Parathyroid adenoma (tissue), 2 donors: ENCODE measurements at regions not wholly inside any gene's neighbourhood (a gene's known extent, or its start where the extent isn't known, plus 50 kb on each side); places are given as distances from the start of the nearest gene placed in this dataset.

Experiments
- H2AFZ ChIP-seq: fragments of 300-600 bp; sonication (generic); one replicate; pipeline ENCODE4 v1.7.0; 2017; ENCODE audit warnings: antibody characterized with exemption, mild to moderate bottlenecking
- H3K27ac ChIP-seq: fragments of 300-600 bp; sonication (generic); one replicate; pipeline ENCODE4 v1.7.0; 2017
- H3K27me3 ChIP-seq: fragments of 300-600 bp; sonication (generic); one replicate; pipeline ENCODE4 v1.7.0; 2017; ENCODE audit warnings: low read length; ENCODE audit not compliant: control insufficient read depth, insufficient read depth
- H3K36me3 ChIP-seq: fragments of 300-600 bp; sonication (generic); one replicate; pipeline ENCODE4 v1.7.0; 2017; ENCODE audit warnings: low read length; ENCODE audit not compliant: control insufficient read depth, insufficient read depth
- H3K4me1 ChIP-seq: fragments of 300-600 bp; sonication (generic); one replicate; pipeline ENCODE4 v1.7.0; 2017; ENCODE audit warnings: control low read depth
- H3K4me2 ChIP-seq: fragments of 300-600 bp; sonication (generic); one replicate; pipeline ENCODE4 v1.7.0; 2017; ENCODE audit warnings: low read length
- H3K4me3 ChIP-seq: fragments of 300-600 bp; sonication (generic); one replicate; pipeline ENCODE4 v1.7.0; 2017; ENCODE audit warnings: low read depth, low read length
- H3K79me2 ChIP-seq: fragments of 300-600 bp; sonication (generic); one replicate; pipeline ENCODE4 v1.7.0; 2017; ENCODE audit warnings: control low read depth
- H3K9ac ChIP-seq: fragments of 300-600 bp; sonication (generic); one replicate; pipeline ENCODE4 v1.7.0; 2017; ENCODE audit warnings: mild to moderate bottlenecking
- H3K9me3 ChIP-seq: fragments of 300-600 bp; sonication (generic); one replicate; pipeline ENCODE4 v1.7.0; 2017; ENCODE audit warnings: low read length; ENCODE audit not compliant: control insufficient read depth
- TF ChIP-seq, protein P1 (sequence below): fragments of 300-600 bp; sonication (generic); IDR thresholded peaks from one replicate; pipeline ENCODE4 v1.7.0; 2017; ENCODE audit warnings: antibody characterized with exemption, mild to moderate bottlenecking
- donor health status: primary hyperparathyroidism.

DNA sequence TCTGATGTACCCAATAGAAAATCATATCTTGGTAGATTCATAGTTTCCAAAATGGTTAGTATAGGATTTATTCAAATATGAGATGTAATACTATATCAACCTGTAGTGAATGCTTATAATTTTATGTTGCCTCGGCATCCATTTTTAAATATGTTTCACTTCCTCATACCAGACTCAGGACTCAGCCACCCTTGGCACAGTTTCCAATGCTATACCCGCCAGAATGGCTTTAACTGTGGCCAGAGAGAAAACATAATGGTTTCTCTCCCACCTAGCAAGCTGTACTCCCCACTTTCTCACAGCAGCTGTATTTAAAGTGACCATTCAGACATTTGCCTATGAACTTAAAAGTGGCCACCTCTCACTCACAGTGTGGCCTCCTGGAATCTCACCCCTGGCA lies 466.6 kb upstream of the PABPC4L start:
- TF ChIP-seq, protein P1, sequence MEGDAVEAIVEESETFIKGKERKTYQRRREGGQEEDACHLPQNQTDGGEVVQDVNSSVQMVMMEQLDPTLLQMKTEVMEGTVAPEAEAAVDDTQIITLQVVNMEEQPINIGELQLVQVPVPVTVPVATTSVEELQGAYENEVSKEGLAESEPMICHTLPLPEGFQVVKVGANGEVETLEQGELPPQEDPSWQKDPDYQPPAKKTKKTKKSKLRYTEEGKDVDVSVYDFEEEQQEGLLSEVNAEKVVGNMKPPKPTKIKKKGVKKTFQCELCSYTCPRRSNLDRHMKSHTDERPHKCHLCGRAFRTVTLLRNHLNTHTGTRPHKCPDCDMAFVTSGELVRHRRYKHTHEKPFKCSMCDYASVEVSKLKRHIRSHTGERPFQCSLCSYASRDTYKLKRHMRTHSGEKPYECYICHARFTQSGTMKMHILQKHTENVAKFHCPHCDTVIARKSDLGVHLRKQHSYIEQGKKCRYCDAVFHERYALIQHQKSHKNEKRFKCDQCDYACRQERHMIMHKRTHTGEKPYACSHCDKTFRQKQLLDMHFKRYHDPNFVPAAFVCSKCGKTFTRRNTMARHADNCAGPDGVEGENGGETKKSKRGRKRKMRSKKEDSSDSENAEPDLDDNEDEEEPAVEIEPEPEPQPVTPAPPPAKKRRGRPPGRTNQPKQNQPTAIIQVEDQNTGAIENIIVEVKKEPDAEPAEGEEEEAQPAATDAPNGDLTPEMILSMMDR: no peak
- no peaks in the 10 kb centered on the region for H3K27me3 ChIP-seq
- no peak overlapping the region for H3K4me3 ChIP-seq
- H3K27ac ChIP-seq: no peak overlapping the region
- no peak overlapping the region for H3K9ac ChIP-seq
- H3K36me3 ChIP-seq: no peaks in the 10 kb centered on the region
- no peaks in the 10 kb centered on the region for H3K79me2 ChIP-seq
- no peaks in the 10 kb centered on the region for H3K4me1 ChIP-seq
- no peaks in the 10 kb centered on the region for H3K9me3 ChIP-seq
- no peak overlapping the region for H3K4me2 ChIP-seq
- no peak overlapping the region for H2AFZ ChIP-seq

GRCh38 chr4:134666640-134667039 lies 465.1 kb upstream of the PABPC4L start:
- H3K4me2 ChIP-seq: no peak overlapping the region
- H3K27me3 ChIP-seq: no peaks in the 10 kb centered on the region
- no peak overlapping the region for H3K4me3 ChIP-seq
- no peaks in the 10 kb centered on the region for H3K36me3 ChIP-seq
- no peaks in the 10 kb centered on the region for H3K9me3 ChIP-seq
- no peak overlapping the region for H3K9ac ChIP-seq
- TF ChIP-seq, protein P1: no peak
- no peaks in the 10 kb centered on the region for H3K4me1 ChIP-seq
- no peak overlapping the region for H3K27ac ChIP-seq
- H3K79me2 ChIP-seq: no peaks in the 10 kb centered on the region
- H2AFZ ChIP-seq: no peak overlapping the region

GRCh38 chr4:134665429-134665828 lies 463.8 kb upstream of the PABPC4L start:
- no peaks in the 10 kb centered on the region for H3K4me1 ChIP-seq
- no peak overlapping the region for H2AFZ ChIP-seq
- no peaks in the 10 kb centered on the region for H3K36me3 ChIP-seq
- TF ChIP-seq, protein P1: no peak
- H3K4me2 ChIP-seq: no peak overlapping the region
- H3K4me3 ChIP-seq: no peak overlapping the region
- H3K79me2 ChIP-seq: no peaks in the 10 kb centered on the region
- H3K27me3 ChIP-seq: no peaks in the 10 kb centered on the region
- no peak overlapping the region for H3K9ac ChIP-seq
- H3K27ac ChIP-seq: no peak overlapping the region
- no peaks in the 10 kb centered on the region for H3K9me3 ChIP-seq

DNA sequence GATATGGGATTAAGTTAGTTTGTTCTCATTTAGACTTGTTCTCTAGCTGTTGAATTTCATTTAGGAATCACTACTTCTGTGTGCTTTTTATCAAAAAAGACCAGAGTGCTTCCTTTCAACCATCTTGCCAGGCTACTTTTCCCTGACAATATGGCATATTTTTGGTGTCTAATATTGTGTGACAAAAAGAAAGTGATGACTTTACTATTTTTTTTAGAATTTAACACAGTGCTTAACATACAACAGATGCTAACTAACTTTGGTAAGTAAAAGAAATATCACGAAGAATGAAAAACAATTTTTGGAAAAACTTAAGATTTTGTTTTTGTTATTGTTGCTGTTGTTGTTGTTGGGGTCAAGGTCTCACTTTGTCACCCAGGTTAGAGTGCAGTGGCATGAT lies 462.2 kb upstream of the PABPC4L start:
- no peak overlapping the region for H3K4me2 ChIP-seq
- no peaks in the 10 kb centered on the region for H3K79me2 ChIP-seq
- H3K36me3 ChIP-seq: no peaks in the 10 kb centered on the region
- H3K27me3 ChIP-seq: no peaks in the 10 kb centered on the region
- H3K9me3 ChIP-seq: no peaks in the 10 kb centered on the region
- H3K4me3 ChIP-seq: no peak overlapping the region
- no peak overlapping the region for H3K9ac ChIP-seq
- TF ChIP-seq, protein P1: no peak
- H2AFZ ChIP-seq: no peak overlapping the region
- no peak overlapping the region for H3K27ac ChIP-seq
- H3K4me1 ChIP-seq: no peaks in the 10 kb centered on the region

DNA sequence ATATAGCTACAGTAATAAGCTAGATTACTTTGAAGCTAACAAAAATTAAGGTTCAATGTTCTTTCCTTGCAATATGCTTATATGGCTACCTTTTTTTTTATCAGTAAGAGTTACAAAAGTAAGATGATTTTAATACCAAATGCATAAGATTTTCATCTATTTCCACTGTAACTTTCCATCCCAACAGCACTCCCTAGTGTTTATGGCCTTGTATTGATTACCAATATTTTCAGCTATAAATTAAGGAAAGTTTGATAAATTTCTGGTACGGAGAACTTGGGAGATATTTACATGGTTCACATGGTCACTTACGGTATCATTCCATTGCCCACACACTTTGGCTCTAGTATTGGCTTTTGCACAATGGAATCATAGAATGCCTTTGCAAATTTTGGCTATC lies 448.9 kb upstream of the PABPC4L start:
- H3K36me3 ChIP-seq: no peaks in the 10 kb centered on the region
- no peak overlapping the region for H3K4me3 ChIP-seq
- H3K9ac ChIP-seq: no peak overlapping the region
- H3K4me1 ChIP-seq: no peaks in the 10 kb centered on the region
- H3K27me3 ChIP-seq: no peaks in the 10 kb centered on the region
- no peaks in the 10 kb centered on the region for H3K9me3 ChIP-seq
- H3K4me2 ChIP-seq: no peak overlapping the region
- no peak overlapping the region for H2AFZ ChIP-seq
- H3K79me2 ChIP-seq: no peaks in the 10 kb centered on the region
- TF ChIP-seq, protein P1: no peak
- H3K27ac ChIP-seq: no peak overlapping the region
